Gastroesophageal sphincter (tissue), 3 donors: ENCODE measurements at regions not wholly inside any gene's neighbourhood (a gene's known extent, or its start where the extent isn't known, plus 50 kb on each side); places are given as distances from the start of the nearest gene placed in this dataset.

ENCODE experiments used
- CTCF ChIP-seq, 4 experiments: fragments of 200-600 bp in 2 of 4; fragments of 450-650 bp in 2 of 4; sonication (generic) in 1 of 4; IDR thresholded peaks; one replicate each; pipeline ENCODE4 v1.5.1; 2017 to 2019; ENCODE audit warnings: antibody characterized with exemption in 4 of 4, mild to moderate bottlenecking in 2 of 4, moderate library complexity in 2 of 4
- EP300 ChIP-seq: sonication (generic); formaldehyde crosslinking; IDR thresholded peaks from one replicate; pipeline ENCODE4 v1.6.1; 2017; ENCODE audit warnings: antibody characterized with exemption, mild to moderate bottlenecking

- TF ChIP-seq EP300 (no peak), CTCF (IDR thresholded peaks at IDR 0.05) (no peak)
These were observed 362.3 kb downstream of the NAF1 start for GRCh38 chr4:162804351-162804924.
